GM21447 (cell line): ENCODE measurements at regions not wholly inside any gene's neighbourhood (a gene's known extent, or its start where the extent isn't known, plus 50 kb on each side); places are given as distances from the start of the nearest gene placed in this dataset.
"Not testable (repeated sequence)": the region's sequence is repeated elsewhere in the genome, so short reads cannot be mapped to it uniquely, and the experiment has no call there.

Experiments
- ATAC-seq: cut with Tn5 transposase; IDR thresholded peaks from one replicate; pipeline ENCODE4 v1.9.1; 2021; ENCODE audit not compliant: unreplicated experiment

- ATAC-seq, result no peak
These were observed 114.1 kb downstream of the GXYLT1 start for GRCh38 chr12:42030588-42030987.

GRCh38 chr12:42027546-42027945, 117.1 kb downstream of the GXYLT1 start:
- no peak for ATAC-seq

- no peak for ATAC-seq
These were observed 120.2 kb downstream of the GXYLT1 start for GRCh38 chr12:42024495-42024830.

- peak; percentile 95 for ATAC-seq
These were observed 120.8 kb downstream of the GXYLT1 start for GRCh38 chr12:42023733-42024494.

- not testable (repeated sequence) for ATAC-seq
These were observed 122.7 kb downstream of the GXYLT1 start for GRCh38 chr12:42021937-42022336.

GRCh38 chr12:42021469-42021868, 123.2 kb downstream of the GXYLT1 start:
- no peak for ATAC-seq

- no peak for ATAC-seq
These were observed 124.4 kb downstream of the GXYLT1 start for GRCh38 chr12:42020226-42020625.

- no peak for ATAC-seq
These were observed 124.9 kb downstream of the GXYLT1 start for GRCh38 chr12:42019746-42020145.

- ATAC-seq, result no peak
These were observed 127.6 kb downstream of the GXYLT1 start for GRCh38 chr12:42017051-42017450.

GRCh38 chr12:42015051-42015461, 129.6 kb downstream of the GXYLT1 start:
- no peak for ATAC-seq

GRCh38 chr12:42012501-42012900, 132.2 kb downstream of the GXYLT1 start:
- ATAC-seq, result not testable (repeated sequence)

- no peak for ATAC-seq
These were observed 134.0 kb downstream of the GXYLT1 start for GRCh38 chr12:42010715-42011114.

GRCh38 chr12:42010257-42010656, 134.4 kb downstream of the GXYLT1 start:
- no peak for ATAC-seq

GRCh38 chr12:42008996-42009395, 135.7 kb downstream of the GXYLT1 start:
- ATAC-seq, result no peak

GRCh38 chr12:42003031-42003430, 141.6 kb downstream of the GXYLT1 start:
- no peak for ATAC-seq

GRCh38 chr12:42002563-42002962, 142.1 kb downstream of the GXYLT1 start:
- no peak for ATAC-seq

- ATAC-seq, result no peak
These were observed 146.2 kb downstream of the GXYLT1 start for GRCh38 chr12:41998436-41998835.

- no peak for ATAC-seq
These were observed 151.4 kb downstream of the GXYLT1 start for GRCh38 chr12:41993283-41993682.

- no peak for ATAC-seq
These were observed 151.9 kb downstream of the GXYLT1 start for GRCh38 chr12:41992692-41993215.

GRCh38 chr12:41992022-41992421, 152.7 kb downstream of the GXYLT1 start:
- ATAC-seq, result no peak

GRCh38 chr12:41988715-41989114, 156.0 kb downstream of the GXYLT1 start:
- ATAC-seq, result no peak

GRCh38 chr12:41986513-41986912, 158.2 kb downstream of the GXYLT1 start:
- not testable (repeated sequence) for ATAC-seq

- ATAC-seq, result no peak
These were observed 160.8 kb downstream of the GXYLT1 start for GRCh38 chr12:41983856-41984255.
